ENCODE measurements at regions not wholly inside any gene's neighbourhood (a gene's known extent, or its start where the extent isn't known, plus 50 kb on each side); places are given as distances from the start of the nearest gene placed in this dataset.

GRCh38 chr10:98332623-98333269 is 64.8 kb upstream of the LOXL4 start:
- no peak for DNase-seq (ENCODE audit: low read depth)

- DNase-seq (ENCODE audit: low read depth) = no peak
Measured at GRCh38 chr10:98331885-98332284, 63.9 kb upstream of the LOXL4 start.

DNA sequence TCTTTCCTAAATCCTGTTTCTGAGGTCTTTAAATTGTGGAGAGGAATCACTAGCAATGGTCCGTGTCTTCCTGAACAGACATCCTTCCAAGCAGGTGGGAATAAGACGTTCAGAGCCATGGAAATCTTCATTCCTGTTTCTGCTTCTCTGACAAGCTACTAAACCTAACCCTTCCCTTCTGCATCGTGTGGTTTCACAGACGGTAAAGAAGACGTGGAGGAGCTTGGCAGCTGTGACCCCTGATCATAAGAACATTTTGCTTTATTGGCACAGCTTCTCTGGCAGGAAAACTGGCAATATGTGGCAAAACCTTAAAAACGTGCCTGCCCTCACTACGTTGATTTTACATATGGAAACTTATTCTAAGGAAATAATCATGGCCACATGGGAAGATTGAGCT is 63.0 kb upstream of the LOXL4 start:
- no peak for DNase-seq (ENCODE audit: low read depth)

GRCh38 chr10:98328640-98329039 is 60.6 kb upstream of the LOXL4 start:
- DNase-seq (ENCODE audit: low read depth) = no peak

DNA sequence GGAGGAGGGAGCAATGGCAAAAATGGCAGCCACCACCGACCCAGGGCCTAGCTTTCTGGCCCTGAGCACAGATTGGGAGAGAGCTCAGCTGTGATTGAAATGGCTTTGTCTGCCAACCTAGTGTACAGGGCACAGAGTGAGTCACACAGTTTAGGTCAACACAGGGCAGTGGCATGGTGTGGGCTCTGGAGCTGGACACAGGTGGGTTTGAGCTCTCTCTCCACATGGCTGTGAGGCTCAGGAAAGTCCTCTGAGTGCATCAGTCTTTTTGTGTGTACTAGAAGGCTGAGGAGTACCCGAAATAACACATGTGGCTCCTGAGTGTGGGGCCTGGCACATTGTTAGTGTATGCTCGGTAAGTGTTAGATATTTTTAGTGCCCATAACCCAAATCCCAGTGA is 60.2 kb upstream of the LOXL4 start:
- peak; percentile 81 for DNase-seq (ENCODE audit: low read depth)

- no peak for DNase-seq (ENCODE audit: low read depth)
Measured at GRCh38 chr10:98326621-98327027, 58.6 kb upstream of the LOXL4 start.

DNA sequence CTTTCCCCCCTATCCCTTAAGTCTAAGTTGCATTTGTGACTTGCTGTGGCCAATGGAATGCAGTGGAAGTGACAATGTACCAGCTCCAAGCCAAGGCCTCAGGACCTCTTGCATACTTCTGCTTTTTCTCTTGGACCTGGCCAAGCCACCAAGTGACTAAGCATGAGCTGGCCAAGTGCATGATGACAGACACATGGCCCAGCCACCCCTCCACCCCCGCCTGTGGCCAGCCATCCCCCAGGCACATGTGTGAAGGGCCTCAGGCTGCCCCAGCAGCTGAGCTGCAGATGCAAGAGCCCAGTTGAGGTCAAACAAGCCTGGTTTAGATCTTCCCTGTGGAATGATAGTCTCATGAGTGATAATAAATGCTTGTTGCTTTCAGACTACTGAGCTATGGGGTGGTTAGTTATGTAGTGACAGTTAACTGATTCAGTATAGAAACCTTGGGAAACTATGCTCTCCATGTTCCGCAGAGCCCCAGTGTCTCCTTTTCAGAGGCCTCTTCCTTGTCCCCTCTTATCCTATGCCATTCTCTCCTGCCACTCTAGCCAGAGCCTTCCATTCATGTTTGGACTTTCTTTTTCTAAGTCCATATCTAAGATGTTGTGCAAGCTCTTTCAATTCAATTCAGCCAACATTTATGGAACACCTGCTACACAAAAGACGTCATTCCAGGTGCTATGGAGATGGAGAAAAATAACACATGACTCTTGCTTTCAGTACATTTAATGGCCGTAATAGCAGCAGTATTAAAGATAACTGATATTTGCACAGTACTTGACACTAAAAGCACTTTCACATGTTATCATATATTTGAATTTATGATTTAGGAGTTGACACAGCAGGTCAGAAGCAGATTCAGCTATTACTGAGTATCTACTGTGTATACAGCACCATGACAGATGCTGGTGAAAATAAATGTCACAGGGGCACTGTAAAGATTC is 55.5 kb upstream of the LOXL4 start:
- DNase-seq (ENCODE audit: low read depth) = peak; percentile 98

- no peak for DNase-seq (ENCODE audit: low read depth)
Measured at GRCh38 chr10:98321186-98321780, 53.3 kb upstream of the LOXL4 start.

- DNase-seq (ENCODE audit: low read depth) = no peak
Measured at GRCh38 chr10:98320486-98321185, 52.6 kb upstream of the LOXL4 start.

DNA sequence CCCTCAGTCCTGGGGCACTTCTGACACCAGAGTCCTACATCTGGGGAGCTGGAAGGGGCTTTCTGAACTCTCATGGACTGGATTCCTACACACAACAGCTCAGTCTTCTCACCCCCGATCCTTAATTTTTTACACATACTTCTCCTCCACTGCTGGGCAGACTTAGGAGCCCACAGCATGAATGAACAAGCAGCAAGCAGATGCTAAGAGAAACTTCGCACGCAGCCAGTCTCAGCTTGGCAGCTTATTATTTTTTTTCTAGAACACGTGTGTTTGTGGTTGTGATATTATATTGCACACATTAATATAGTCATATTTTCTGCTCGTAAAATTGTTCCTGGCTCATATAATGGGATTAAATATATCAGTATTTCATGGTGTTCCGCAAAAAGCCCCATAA is 50.9 kb upstream of the LOXL4 start:
- DNase-seq (ENCODE audit: low read depth) = peak; percentile 61

Data from myocyte (in vitro differentiated cells).